Fibroblast of skin of right biceps (primary cell): ENCODE measurements at regions not wholly inside any gene's neighbourhood (a gene's known extent, or its start where the extent isn't known, plus 50 kb on each side); places are given as distances from the start of the nearest gene placed in this dataset.
"Not testable (repeated sequence)": the region's sequence is repeated elsewhere in the genome, so short reads cannot be mapped to it uniquely, and the experiment has no call there.

Experiments
- DNase-seq: peaks from one replicate; pipeline ENCODE4 v3.0.0-alpha.2; 2013

DNA sequence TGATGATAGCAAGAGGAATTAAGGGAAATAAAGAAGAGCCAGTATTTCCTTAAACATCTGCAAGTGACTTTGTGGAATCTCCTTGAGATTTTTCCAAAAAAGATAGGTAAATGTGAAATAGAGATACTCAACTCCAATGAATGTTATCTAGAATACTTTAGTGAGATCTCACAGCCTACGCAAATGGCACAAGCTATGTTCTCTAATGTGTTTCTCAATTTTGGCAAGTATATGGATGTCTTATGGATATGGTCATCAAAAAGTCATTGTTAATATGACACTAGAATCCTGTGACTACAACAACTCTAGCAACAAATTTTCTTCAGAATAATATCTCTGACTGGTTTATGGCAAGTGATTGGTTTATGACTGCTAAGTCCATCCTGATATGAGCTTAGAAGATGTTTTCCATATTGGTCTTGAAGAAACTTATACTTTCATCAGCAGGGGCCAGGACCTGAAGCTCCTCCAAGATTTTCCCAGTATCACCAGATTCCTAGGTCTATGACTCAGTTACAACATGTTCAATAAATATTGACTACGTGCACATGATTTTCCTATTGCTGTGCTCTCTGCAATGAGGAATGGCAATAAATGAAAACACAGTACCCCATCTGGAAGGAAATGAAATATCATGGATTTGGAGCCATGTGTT is 170.9 kb upstream of the THBS1 start:
- DNase-seq: peak; percentile 26

DNA sequence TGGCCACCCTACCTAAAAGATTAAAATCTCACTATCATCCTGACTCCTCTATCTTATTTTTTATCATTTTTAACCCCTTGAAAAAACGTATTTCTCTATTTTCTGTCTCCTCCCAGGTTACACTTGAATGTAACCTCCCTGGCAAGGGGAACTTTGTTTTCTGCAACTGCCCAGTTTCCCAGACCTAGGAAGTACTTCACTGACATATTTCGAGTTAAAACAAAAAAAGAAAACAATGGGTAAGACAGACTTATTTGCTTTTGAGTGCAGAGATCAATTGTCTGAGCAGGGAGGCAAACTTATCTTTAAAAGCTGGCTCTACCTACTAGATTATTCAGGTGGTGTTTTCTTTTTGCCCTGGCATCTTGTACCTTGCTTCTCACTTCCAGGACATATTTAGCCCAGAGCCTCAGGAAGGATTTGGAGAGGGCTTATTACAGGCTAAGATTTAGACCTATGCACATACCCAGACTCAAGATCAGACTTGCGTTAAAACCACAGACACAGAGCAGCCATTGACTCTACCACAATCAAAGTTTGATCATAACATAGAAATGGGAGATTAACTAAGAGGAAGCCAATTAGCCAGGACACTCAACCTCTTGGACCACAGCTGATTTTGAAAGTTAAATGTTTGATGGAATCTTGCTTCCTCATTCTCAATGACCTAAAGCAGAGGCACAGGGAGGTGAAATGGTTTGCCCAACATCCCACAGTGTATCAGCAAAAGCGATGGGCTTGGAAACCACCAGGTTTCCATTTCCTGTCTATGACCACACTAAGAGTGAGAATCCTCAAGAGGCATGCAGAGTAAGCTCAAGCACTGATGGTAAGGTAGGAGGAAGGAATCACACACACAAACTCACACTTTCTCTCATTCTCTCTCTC is 169.5 kb upstream of the THBS1 start:
- peak; percentile 52 for DNase-seq

DNA sequence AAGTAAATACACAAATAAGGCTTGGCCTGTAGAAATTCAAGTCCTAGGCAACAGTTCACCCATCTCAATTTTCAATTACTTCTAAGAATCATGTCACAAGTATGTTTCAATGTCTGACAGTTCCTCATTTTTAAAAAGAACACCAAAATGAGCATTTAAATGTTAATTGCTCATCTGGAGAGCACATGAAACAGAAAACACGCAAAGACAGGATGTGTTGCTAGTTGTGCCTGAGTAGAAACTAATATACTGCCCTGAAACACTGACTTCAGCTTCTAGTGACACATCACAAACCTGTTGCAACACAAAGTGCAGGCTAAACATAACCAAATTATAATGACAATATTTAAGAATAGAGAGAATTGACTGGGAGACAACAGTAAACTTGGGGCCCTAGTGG is 167.3 kb upstream of the THBS1 start:
- peak; percentile 42 for DNase-seq

DNA sequence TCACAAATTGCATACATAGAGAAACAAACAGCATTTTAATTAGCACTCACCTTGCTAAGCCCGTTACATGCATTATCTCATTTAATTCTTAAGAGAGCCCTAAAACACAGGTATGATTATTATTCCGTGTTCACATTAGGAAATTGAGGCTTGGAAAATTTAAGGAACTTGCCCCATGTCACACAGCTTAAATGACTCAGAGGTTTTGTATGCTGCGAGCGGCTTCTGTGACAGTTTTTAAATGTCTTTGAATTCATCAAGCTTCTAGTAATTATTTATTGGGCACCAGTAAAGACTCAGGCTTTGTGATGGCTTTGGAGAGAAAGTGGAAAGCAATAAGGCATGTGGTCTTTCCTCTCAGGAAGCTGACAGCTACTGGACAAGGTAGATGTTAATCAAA is 166.7 kb upstream of the THBS1 start:
- DNase-seq: no peak

DNA sequence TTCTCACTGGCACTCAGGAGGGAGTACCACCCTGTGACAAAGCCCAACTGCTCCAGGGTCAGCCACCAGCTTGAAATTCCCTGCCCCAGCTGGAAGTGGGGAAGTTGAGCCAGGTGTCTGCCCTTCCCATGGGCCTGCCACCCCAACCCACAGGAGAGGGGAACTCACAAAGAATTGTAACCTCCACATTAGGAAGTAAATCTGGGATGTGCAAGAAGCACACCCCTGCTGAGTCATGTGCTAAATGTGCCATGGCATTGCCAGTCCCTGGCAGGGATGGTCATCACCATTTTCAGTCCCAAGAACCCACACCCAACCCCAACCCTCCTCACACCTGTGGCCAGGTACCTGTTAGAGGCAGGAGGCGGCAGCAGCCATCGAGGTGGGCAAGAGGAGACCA is 165.2 kb upstream of the THBS1 start:
- no peak for DNase-seq

DNA sequence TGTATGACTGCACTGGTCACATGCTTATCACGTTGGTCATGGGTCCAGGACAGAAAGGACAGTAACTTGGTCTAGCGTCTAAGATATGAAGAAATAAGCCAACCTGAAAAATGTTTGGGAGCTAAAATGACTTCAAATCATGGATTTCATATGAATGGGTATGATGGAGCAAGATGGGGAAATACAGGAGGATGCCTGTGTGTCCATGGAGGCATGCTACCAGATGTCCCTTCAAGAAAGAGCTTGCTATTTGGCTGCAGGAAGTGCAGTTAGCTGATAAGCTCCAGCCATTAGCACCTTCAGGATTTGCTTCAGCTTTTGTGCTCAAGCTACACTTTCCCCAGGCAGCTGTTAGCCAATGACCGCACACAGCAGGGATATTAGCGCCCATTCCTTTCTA is 164.6 kb upstream of the THBS1 start:
- no peak for DNase-seq

DNA sequence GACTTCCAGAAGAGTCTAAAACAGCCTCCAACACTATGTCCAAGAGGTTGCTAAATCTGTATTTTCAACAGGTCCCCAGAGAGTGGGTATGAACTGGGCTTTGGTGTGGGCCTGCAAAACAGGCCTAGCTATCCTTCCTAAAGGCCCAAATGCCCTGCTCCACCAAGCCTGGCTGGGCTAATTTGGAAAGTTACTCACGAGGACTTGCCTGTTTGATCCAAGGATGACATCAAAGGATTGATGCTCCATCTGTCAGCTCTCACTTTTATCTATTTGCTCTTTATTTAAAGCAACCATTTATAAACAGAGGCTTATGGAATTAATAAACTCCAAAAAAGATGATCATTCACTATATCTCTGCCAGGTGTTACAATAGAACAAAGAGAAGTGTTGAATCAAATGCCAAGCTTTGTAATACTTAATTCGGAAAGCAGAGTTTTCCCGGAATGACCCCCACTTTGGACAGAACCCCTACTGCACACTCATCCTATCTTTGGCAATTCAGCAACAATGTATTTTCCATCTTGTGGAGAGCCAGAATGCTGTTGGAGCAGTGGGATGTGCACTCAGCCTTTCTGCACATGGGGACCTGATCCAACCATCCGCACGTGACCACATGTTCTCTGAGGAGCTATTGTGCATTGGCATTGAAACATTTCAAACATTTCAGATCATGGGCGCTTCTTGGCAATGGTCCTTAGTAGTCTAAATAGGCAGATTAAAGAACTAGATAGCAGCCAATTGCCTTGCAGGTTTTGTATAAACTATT is 163.3 kb upstream of the THBS1 start:
- no peak for DNase-seq

DNA sequence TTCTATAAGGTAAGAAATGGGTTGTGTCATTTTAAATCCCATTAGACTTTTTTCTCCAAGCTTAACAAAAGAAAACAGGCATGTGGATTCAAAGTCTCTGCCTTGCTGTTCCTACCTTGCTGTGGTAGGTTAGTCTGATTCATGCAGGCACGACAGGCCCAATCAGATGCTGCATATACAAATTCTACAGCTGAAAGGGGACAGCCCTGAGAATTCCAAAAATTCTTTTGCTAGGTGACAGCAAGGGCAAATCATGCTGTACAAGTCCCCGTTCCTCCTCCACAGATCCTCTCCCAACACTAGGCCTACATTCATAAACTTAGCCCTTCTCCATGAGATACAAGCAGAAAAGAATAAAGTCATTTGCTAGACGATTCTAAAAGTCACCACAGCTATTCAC is 161.2 kb upstream of the THBS1 start:
- DNase-seq: peak; percentile 52

DNA sequence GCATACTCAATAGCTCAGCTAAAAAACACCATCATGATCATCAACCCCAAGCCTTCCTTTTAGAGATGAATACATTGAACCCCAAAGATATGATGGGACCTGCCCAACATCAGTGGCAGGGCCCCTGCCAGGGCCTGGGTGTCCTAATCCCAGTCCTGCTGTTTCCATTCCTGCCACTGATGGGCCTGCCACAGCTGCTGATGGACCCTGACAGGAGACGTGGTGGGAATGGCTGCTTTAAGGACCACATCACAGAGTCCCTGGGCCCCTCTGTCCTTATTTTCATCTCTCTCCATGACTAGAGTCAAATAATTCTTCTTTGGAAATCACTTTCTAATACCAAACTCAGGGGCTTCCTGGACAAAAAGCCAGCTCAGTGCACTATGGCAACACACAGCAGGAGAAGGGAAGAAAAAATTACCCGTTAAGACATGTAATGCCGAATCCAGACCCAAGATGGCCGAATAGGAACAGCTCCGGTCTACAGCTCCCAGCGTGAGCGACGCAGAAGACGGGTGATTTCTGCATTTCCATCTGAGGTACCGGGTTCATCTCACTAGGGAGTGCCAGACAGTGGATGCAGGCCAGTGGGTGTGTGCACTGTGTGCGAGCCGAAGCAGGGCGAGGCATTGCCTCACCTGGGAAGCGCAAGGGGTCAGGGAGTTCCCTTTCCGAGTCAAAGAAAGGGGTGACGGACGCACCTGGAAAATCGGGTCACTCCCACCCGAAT is 160.6 kb upstream of the THBS1 start:
- not testable (repeated sequence) for DNase-seq

DNA sequence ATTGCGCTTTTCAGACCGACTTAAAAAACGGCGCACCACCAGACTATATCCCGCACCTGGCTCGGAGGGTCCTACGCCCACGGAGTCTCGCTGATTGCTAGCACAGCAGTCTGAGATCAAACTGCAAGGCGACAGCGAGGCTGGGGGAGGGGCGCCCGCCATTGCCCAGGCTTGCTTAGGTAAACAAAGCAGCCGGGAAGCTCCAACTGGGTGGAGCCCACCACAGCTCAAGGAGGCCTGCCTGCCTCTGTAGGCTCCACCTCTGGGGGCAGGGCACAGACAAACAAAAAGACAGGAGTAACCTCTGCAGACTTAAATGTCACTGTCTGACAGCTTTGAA is 160.1 kb upstream of the THBS1 start:
- not testable (repeated sequence) for DNase-seq

DNA sequence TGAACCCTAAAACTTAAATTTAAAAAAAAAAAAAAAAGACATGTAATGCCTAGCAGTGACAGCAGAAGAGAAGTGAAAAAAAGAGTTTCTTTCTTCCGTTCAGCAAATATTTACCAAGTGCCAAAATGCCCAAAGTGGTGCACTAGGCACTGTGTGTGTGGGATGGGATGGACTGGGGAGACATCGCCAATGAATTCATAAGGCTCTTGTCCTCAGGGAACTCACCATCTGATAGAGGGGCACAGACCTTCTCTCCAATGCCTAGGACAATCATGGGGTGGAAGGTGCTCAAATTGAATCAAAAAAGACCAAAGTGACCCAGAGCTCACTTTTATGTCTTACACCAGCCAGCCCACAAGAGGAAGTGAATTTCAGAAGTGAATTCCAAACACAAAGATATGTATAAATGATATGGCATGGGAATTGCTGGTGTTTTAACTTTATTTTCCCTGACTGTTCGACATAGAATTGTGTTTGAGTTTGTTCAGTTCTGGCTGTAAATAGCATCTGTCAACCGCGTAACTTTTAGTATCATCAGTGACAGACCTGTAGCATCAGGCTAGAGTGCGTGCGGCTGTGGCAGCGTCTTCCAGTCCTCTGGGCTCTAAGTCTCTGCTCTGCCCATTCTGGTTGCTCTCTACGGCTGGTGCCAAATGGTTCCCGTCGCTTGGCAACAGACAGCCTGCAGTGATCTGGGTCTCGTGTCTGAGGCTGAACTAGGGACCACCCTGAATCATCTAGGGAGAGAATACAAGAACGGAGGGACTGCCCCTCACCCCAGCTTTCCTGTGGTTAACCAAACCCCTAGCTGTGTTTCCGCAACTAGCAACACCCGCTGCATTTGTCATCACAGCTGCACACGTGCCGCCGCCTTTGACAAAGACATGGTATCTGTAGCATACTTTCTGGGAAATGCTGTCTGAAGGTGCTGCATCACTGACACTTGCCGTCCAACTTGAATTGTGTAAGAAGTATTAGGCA is 154.0 kb upstream of the THBS1 start:
- peak; percentile 98 for DNase-seq

DNA sequence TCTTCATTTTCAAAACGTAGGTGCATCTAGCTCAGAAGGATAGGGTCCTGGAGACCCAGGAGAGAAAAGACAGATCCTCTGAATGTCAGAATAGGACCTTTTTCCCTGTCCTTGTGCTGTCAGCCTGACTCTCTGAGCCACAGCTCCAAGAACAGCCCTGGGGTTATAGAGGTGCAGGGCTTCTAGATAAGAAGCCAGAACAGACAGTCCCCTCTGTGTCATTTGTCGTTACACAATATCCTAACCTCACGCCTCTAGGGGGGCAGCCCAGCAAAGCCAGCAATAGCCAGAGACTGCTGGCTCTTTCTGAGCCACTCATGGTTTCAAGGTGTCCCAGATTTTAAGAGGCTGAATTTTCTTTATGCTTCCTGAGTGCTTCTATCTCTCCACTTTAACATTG is 153.2 kb upstream of the THBS1 start:
- DNase-seq: no peak

DNA sequence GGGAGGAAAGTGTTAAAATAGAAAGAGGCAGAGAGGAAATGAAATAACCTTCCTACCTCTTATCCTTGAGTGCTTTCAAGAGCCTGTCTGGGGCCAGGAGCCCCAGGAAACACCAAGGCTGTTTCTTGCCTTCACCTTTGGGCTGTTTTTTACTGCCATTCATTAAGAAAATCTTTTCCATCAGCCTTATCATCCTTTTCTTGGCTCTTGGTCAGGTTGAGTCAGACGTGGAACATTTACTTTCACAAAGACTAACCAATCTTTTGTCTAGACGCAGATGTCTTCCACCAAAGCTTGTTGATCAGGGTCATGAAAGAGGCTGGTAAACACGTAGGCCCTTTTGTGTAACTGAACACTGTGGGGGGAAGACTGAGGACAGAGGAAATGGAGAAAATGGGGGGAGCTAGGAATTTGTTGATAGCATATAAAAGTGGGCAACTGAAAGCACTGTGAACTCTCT is 151.0 kb upstream of the THBS1 start:
- DNase-seq: peak; percentile 94

DNA sequence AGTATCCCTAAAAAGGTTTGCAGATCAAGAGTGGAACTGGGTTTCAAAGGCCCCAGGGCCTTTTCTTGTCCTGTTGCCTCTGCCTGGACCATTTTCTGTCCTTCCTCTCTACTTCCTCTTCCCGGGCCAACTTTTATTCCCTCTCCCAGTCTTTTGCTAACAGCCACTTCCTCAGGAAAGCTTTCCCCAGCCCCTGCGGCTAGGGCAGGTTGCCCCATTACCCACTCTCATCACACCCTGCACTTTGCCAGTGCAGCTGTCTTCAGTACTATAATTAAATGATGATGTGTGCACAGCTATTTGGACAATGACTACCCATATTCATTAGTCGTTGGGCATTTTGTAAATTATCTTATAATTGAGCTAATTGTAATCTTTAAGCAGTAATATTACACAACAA is 150.5 kb upstream of the THBS1 start:
- no peak for DNase-seq

DNA sequence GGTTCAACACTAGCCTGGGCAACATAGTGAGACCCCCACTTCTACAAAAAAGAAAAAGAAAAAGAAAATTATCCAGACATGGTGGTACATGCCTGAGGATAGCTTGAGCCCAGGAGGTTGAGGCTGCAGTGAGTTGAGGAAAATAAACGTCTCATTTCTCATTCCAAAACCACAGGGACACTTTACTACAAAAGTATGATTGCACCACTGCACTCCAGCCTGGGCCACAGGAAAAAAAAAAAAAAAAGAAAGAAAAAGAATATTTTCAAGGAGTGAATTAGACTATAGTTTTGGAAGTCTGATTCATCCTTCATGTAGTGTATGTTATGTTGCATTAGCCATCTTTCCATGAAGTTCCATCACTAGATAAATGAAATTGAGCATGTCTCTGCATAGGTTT is 149.5 kb upstream of the THBS1 start:
- DNase-seq: peak; percentile 71

DNA sequence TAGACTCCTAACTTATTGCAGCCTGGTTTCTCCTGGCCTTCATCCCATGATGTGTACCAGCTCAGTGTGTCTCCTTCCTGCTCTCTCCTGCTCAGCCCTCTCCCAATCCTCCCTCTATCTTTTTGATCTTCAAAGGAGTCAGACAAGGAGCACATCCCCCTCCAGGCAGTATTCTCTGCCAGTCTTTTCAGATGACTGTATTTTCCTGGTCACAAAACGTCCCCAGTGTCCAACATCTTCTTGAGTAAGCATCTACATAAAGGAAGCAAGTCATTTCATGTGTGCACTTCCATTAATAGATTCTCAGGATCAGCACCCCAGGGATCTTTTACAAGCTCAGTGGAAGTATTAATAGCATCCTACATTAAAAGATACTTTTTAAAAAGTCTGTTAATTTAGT is 148.9 kb upstream of the THBS1 start:
- DNase-seq: no peak

DNA sequence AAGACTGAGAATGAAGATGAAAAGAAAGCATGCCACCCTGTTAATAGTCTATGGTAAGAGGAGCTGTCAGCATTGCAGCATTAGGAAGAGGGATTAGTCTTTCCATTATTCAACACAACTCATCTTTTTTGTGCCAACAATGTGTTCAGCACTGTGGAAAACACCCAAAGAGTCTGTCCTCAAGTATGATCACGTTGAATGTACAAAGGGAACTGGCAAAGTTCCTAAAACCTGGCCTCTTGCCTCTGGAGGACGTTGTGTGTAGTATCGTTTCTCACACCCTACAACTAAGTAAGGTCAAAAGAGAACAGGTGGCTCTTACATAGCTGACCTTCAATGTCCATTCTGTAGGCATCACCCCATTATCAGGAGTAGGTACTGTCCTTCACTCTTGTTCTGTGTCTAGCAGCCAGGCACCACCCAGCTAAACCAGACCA is 147.9 kb upstream of the THBS1 start:
- DNase-seq: no peak

DNA sequence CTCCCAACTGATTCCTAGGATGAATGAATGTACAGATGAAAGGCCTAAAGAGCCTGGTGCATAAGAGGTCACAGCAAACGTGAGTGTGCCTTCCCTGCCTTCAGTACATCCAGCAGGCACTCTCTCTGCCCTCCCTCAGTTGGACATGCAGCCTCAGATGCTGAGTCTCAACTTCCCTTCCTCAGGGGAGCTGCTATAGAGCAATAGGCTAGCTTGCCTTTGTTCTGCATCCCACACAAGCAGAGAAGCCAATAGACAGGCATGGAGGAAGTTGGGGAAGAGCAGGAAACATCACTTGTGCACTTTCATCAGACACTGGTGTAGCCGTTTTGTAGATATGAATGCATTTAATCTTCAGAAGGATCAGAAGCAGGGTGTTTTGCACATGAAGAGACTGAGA is 147.5 kb upstream of the THBS1 start:
- DNase-seq: no peak

DNA sequence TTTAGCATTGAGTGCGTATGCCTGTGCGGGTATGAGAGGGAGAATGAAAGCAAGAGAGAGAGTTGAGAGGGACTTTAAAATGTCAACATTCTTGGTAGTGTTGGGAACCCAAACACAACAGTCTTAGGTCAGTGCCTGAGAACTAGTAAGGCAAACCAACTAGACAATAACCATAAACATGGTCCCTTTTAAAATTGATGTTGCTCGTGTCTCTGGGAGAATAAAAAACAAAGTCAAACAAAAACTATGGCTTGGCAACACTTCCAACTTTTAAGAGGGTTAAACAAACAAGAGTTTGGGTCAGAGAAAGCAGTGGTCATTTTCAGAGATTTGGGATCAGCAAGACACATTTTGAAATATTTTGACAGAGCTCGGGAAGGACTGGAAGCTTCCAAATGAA is 146.7 kb upstream of the THBS1 start:
- no peak for DNase-seq

DNA sequence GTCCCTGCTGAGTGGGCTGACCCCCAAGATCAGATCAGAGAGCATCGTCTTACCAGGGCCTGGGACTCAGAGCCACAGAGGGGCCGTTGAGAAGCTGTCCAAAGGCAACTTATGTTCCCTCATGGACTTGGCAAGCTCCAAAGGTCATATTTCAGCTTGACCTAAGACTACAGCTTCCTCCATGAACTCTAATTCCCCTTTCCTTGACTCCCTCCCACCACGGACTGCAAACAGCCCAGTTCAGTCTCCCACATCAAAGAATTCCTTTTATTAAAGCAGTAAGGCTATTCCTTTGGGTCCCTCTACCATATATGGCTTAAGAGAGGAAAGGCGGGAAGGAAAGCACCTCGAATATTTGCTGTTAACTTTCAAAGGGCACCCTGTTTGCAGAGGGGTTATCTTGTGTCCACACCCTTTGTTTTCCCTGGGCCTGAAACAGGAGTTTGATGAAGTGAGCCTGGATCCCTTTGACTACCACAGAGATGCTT is 146.1 kb upstream of the THBS1 start:
- DNase-seq: no peak

DNA sequence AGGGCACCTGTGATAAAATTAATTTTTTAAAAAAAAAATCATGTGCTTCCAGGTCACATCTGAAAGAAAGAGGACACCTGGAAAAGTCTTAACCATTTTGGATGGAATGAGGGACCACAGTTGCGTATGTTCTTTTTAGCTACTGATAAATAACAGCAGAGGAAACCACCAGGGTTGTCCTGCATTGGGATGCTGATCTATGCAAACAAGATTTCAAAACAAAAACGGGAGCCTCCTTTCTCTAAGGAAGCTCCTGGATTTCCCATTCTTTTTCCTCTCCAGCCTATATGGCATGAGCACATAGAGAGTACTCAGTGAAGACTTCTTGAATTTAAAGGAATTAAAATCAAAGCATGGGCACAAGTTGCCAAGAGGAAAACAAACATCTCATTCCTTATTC is 145.6 kb upstream of the THBS1 start:
- DNase-seq: no peak

DNA sequence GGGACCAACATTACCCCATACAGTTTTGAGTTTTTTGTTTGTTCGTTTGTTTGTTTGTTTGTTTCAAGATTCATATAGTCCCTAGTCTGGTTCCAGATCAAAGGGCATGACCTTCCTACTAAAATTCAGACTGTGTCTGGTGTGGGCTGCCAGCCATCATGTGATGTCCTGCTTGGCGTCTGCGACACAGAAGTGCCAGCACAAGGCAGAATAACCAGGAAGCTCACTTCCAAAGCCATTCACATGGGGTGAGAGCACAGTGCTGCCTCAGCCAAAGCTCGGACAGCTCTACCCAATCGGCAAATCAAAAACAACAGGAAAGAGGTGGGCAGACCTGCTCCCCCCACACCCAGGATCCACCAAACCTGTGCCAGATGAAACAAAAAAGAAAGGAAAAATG is 142.6 kb upstream of the THBS1 start:
- no peak for DNase-seq
